Neural cell (in vitro differentiated cells): ENCODE measurements at regions not wholly inside any gene's neighbourhood (a gene's known extent, or its start where the extent isn't known, plus 50 kb on each side); places are given as distances from the start of the nearest gene placed in this dataset.

Experiments used
- EP300 ChIP-seq: fragments of 450-650 bp; conservative IDR thresholded peaks from 2 replicates; pipeline ENCODE4 v1.6.1; 2014; ENCODE audit warnings: antibody characterized with exemption, mild to moderate bottlenecking, moderate library complexity; ENCODE audit not compliant: poor library complexity, severe bottlenecking
- EZH2 ChIP-seq: fragments of 200-600, 300-800 bp; shearing (Covaris generic), sonication (generic); IDR thresholded peaks from 2 replicates; pipeline ENCODE4 v1.6.1; 2014; ENCODE audit warnings: antibody characterized with exemption, low read length, borderline replicate concordance, mild to moderate bottlenecking; ENCODE audit not compliant: insufficient read depth, poor library complexity, severe bottlenecking
- POLR2AphosphoS5 ChIP-seq: IDR thresholded peaks from 2 replicates; pipeline ENCODE4 v1.6.1; 2012
- RAD21 ChIP-seq: fragments of 450-650 bp; conservative IDR thresholded peaks from 2 replicates; pipeline ENCODE4 v1.6.1; 2014; ENCODE audit warnings: antibody characterized with exemption, mild to moderate bottlenecking, moderate library complexity
- TF ChIP-seq, protein P1 (sequence below): fragments of 450-650 bp; IDR thresholded peaks from 2 replicates; pipeline ENCODE4 v1.5.1; 2014; ENCODE audit warnings: antibody characterized with exemption, mild to moderate bottlenecking, moderate library complexity; ENCODE audit not compliant: poor library complexity, severe bottlenecking

DNA sequence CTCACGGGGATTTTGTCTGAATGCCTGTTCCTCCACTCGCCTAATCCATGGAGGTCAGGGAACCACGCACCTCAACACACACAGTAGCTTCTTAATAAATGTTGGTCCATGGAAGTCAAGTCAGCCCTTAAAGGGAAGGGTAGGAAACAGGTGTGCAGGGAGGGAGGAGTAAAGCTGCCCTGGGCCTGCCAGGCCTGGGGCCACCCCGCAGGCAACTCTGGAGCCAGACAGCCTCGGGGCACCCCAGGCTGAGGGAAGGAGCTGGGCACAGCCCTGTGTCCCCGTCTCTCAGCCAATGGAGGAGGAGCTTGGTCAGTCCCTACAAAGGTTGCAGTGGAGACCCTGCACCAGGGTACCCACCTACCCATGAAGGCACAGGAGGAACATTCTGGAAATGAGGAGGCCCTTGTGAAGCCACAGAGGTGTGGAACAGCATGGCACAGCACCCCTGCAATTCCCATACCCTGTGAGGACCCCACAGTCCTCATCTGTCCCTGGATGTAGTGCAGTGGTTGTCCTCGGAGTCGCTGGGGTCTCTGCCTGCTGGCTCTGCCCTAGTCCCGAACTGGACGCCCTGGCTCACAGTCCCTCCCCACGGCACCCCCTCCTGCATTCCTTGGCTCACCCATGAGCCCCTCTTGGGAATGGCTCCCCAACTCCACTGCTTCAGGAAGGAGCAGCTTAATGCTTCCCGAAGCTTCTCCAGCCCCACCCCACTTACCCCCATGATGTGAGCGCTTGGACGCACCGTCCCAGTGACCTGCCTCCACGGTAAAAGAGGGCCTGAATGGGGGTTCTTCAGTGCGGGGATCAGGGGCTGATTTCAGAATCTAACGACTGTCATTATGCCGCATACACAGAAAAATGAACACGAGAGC lies 79.2 kb upstream of the INSIG1 start:
- TF ChIP-seq, protein P1, sequence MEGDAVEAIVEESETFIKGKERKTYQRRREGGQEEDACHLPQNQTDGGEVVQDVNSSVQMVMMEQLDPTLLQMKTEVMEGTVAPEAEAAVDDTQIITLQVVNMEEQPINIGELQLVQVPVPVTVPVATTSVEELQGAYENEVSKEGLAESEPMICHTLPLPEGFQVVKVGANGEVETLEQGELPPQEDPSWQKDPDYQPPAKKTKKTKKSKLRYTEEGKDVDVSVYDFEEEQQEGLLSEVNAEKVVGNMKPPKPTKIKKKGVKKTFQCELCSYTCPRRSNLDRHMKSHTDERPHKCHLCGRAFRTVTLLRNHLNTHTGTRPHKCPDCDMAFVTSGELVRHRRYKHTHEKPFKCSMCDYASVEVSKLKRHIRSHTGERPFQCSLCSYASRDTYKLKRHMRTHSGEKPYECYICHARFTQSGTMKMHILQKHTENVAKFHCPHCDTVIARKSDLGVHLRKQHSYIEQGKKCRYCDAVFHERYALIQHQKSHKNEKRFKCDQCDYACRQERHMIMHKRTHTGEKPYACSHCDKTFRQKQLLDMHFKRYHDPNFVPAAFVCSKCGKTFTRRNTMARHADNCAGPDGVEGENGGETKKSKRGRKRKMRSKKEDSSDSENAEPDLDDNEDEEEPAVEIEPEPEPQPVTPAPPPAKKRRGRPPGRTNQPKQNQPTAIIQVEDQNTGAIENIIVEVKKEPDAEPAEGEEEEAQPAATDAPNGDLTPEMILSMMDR = no peak
- TF ChIP-seq RAD21 = no peak
- TF ChIP-seq EZH2 = no peak
- TF ChIP-seq POLR2AphosphoS5 = no peak
- no peak for TF ChIP-seq EP300
